ENCODE measurements at regions not wholly inside any gene's neighbourhood (a gene's known extent, or its start where the extent isn't known, plus 50 kb on each side); places are given as distances from the start of the nearest gene placed in this dataset.

GRCh38 chrX:113743069-113743468, 840.8 kb upstream of the HTR2C start:
- no peak for DNase-seq (ENCODE audit: low read depth, low spot score)

GRCh38 chrX:113741744-113742143, 842.1 kb upstream of the HTR2C start:
- DNase-seq (ENCODE audit: low read depth, low spot score), result no peak

- no peak for DNase-seq (ENCODE audit: low read depth, low spot score)
Measured at GRCh38 chrX:113728937-113729336, 854.9 kb upstream of the HTR2C start.

GRCh38 chrX:113726898-113727297, 857.0 kb upstream of the HTR2C start:
- DNase-seq (ENCODE audit: low read depth, low spot score), result no peak

GRCh38 chrX:113726466-113726865, 857.4 kb upstream of the HTR2C start:
- DNase-seq (ENCODE audit: low read depth, low spot score), result no peak

- DNase-seq (ENCODE audit: low read depth, low spot score), result no peak
Measured at GRCh38 chrX:113726009-113726408, 857.9 kb upstream of the HTR2C start.

- DNase-seq (ENCODE audit: low read depth, low spot score), result no peak
Measured at GRCh38 chrX:113699939-113700338, 859.3 kb upstream of the AMOT start.

- DNase-seq (ENCODE audit: low read depth, low spot score), result no peak
Measured at GRCh38 chrX:113675278-113675677, 834.6 kb upstream of the AMOT start.

- no peak for DNase-seq (ENCODE audit: low read depth, low spot score)
Measured at GRCh38 chrX:113651306-113651705, 810.7 kb upstream of the AMOT start.

GRCh38 chrX:113644426-113644825, 803.8 kb upstream of the AMOT start:
- no peak for DNase-seq (ENCODE audit: low read depth, low spot score)

GRCh38 chrX:113634565-113634964, 793.9 kb upstream of the AMOT start:
- DNase-seq (ENCODE audit: low read depth, low spot score), result no peak

GRCh38 chrX:113629326-113629725, 788.7 kb upstream of the AMOT start:
- DNase-seq (ENCODE audit: low read depth, low spot score), result no peak

- no peak for DNase-seq (ENCODE audit: low read depth, low spot score)
Measured at GRCh38 chrX:113594123-113594841, 753.7 kb upstream of the AMOT start.

GRCh38 chrX:113586281-113586898, 745.8 kb upstream of the AMOT start:
- no peak for DNase-seq (ENCODE audit: low read depth, low spot score)

- DNase-seq (ENCODE audit: low read depth, low spot score), result no peak
Measured at GRCh38 chrX:113580486-113580885, 739.9 kb upstream of the AMOT start.

GRCh38 chrX:113558576-113558975, 717.9 kb upstream of the AMOT start:
- no peak for DNase-seq (ENCODE audit: low read depth, low spot score)

- DNase-seq (ENCODE audit: low read depth, low spot score), result no peak
Measured at GRCh38 chrX:113551919-113552318, 711.3 kb upstream of the AMOT start.

- peak; percentile 45 for DNase-seq (ENCODE audit: low read depth, low spot score)
Measured at GRCh38 chrX:113548308-113549015, 707.8 kb upstream of the AMOT start.

GRCh38 chrX:113545040-113545439, 704.4 kb upstream of the AMOT start:
- DNase-seq (ENCODE audit: low read depth, low spot score), result no peak

GRCh38 chrX:113539599-113540356, 699.1 kb upstream of the AMOT start:
- DNase-seq (ENCODE audit: low read depth, low spot score), result peak; percentile 15

- DNase-seq (ENCODE audit: low read depth, low spot score), result no peak
Measured at GRCh38 chrX:113529426-113530013, 688.9 kb upstream of the AMOT start.

GRCh38 chrX:113522814-113523213, 682.2 kb upstream of the AMOT start:
- DNase-seq (ENCODE audit: low read depth, low spot score), result no peak

Measured in iPS DF 19.7 (cell line).